Fibroblast of lung (primary cell): ENCODE measurements at regions not wholly inside any gene's neighbourhood (a gene's known extent, or its start where the extent isn't known, plus 50 kb on each side); places are given as distances from the start of the nearest gene placed in this dataset.

Source experiments
- DNase-seq, 2 donors: peaks; one replicate each; pipeline versions ENCODE4 v3.0.0 to v3.0.0-alpha.2; 2010; ENCODE audit warnings: low read depth in 2 of 2
- H2AFZ ChIP-seq: 2 replicates; pipeline ENCODE4 v1.5.1; 2012; ENCODE audit warnings: low read length, control low read depth, inconsistent platforms
- H3K27ac ChIP-seq: 2 replicates; pipeline ENCODE4 v1.5.1; 2011; ENCODE audit warnings: low read length, control low read depth; ENCODE audit not compliant: insufficient read depth
- H3K27me3 ChIP-seq: 2 replicates; pipeline ENCODE4 v1.5.1; 2011; ENCODE audit warnings: mild to moderate bottlenecking, low read length; ENCODE audit not compliant: control insufficient read depth, insufficient read depth
- H3K36me3 ChIP-seq: 2 replicates; pipeline ENCODE4 v1.5.1; 2011; ENCODE audit warnings: low read length; ENCODE audit not compliant: control insufficient read depth, insufficient read depth
- H3K4me1 ChIP-seq: 2 replicates; pipeline ENCODE4 v1.5.1; 2011; ENCODE audit warnings: low read length; ENCODE audit not compliant: control insufficient read depth, insufficient read depth; ENCODE audit errors: extremely low read depth
- H3K4me2 ChIP-seq: 2 replicates; pipeline ENCODE4 v1.5.1; 2011; ENCODE audit warnings: low read length, control low read depth; ENCODE audit not compliant: insufficient read depth; ENCODE audit errors: extremely low read depth
- H3K4me3 ChIP-seq, 4 experiments: fragments of 200-600 bp in 1 of 4; sonication (generic) in 1 of 4; replicated peaks in 1 of 4; 2 replicates each; pipeline ENCODE4 v1.5.1; 2011 to 2016; ENCODE audit warnings: low read length in 4 of 4, low read depth in 3 of 4, mild to moderate bottlenecking in 3 of 4, control low read depth in 2 of 4, inconsistent platforms in 1 of 4, mixed read lengths in 1 of 4; ENCODE audit not compliant: insufficient read depth in 1 of 4; ENCODE audit errors: control extremely low read depth in 1 of 4
- H3K79me2 ChIP-seq: 2 replicates; pipeline ENCODE4 v1.5.1; 2012; ENCODE audit warnings: mild to moderate bottlenecking, low read length, inconsistent platforms; ENCODE audit not compliant: control insufficient read depth, insufficient read depth
- H3K9ac ChIP-seq: 2 replicates; pipeline ENCODE4 v1.5.1; 2011; ENCODE audit warnings: mild to moderate bottlenecking, low read length, control low read depth; ENCODE audit not compliant: insufficient read depth
- H3K9me3 ChIP-seq: 2 replicates; pipeline ENCODE4 v1.5.1; 2012; ENCODE audit warnings: low read depth, low read length; ENCODE audit not compliant: control insufficient read depth, insufficient read depth
- H4K20me1 ChIP-seq: 2 replicates; pipeline ENCODE4 v1.5.1; 2011; ENCODE audit warnings: low read length; ENCODE audit not compliant: control insufficient read depth, insufficient read depth; ENCODE audit errors: extremely low read depth
- EZH2 ChIP-seq: IDR thresholded peaks from 2 replicates; pipeline ENCODE4 v1.5.1; 2012; ENCODE audit warnings: low read length, control low read depth, mild to moderate bottlenecking; ENCODE audit errors: missing control alignments
- TF ChIP-seq, protein P1 (sequence below), 2 donors: IDR thresholded peaks in 1 of 2; conservative IDR thresholded peaks in 1 of 2; 1 replicate in 1 of 2; 2 replicates in 1 of 2; pipeline ENCODE4 v1.5.1; 2011 to 2012; ENCODE audit warnings: low read length in 2 of 2, control low read depth in 1 of 2, inconsistent platforms in 1 of 2, low read depth in 1 of 2, mild to moderate bottlenecking in 1 of 2

DNA sequence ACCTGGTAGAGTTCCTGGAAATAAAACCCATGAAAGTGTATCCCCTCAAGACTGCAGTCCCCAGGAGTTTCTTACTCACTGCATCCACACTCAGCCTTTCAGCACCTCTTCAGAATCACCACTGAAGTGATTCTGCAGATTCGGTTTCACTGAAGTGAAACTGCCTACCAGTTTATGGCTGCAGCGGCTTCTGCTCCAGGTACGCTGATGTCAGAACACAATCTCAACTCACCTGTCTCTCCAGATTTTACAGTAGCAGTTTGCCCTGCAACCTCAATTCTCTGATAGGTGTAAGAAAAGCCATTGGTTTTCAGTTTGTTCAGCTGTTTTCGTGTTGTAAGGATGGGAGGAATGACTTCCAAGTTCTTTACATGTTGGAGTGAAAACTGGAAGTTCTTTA is 124.8 kb downstream of the TSN start:
- Histone ChIP-seq H3K4me3 (no peak overlapping the region), H3K4me2 (no peak overlapping the region), H3K36me3 (no peaks in the 10 kb centered on the region), H3K79me2 (no peaks in the 10 kb centered on the region), H3K27me3 (no peaks in the 10 kb centered on the region), H2AFZ (no peak overlapping the region), H3K9ac (no peak overlapping the region), H4K20me1 (no peaks in the 10 kb centered on the region), H3K4me1 (no peaks in the 10 kb centered on the region), H3K9me3 (no peaks in the 10 kb centered on the region), H3K27ac (no peak overlapping the region)
- no peak for DNase-seq
- TF ChIP-seq, protein P1, sequence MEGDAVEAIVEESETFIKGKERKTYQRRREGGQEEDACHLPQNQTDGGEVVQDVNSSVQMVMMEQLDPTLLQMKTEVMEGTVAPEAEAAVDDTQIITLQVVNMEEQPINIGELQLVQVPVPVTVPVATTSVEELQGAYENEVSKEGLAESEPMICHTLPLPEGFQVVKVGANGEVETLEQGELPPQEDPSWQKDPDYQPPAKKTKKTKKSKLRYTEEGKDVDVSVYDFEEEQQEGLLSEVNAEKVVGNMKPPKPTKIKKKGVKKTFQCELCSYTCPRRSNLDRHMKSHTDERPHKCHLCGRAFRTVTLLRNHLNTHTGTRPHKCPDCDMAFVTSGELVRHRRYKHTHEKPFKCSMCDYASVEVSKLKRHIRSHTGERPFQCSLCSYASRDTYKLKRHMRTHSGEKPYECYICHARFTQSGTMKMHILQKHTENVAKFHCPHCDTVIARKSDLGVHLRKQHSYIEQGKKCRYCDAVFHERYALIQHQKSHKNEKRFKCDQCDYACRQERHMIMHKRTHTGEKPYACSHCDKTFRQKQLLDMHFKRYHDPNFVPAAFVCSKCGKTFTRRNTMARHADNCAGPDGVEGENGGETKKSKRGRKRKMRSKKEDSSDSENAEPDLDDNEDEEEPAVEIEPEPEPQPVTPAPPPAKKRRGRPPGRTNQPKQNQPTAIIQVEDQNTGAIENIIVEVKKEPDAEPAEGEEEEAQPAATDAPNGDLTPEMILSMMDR (conservative IDR thresholded peaks at IDR 0.05 in 1 of 2, IDR thresholded peaks at IDR 0.05 in 1 of 2; ENCODE audit: low read depth in 1 of 2, low read length in 2 of 2) = no peak
- TF ChIP-seq EZH2 = no peak

DNA sequence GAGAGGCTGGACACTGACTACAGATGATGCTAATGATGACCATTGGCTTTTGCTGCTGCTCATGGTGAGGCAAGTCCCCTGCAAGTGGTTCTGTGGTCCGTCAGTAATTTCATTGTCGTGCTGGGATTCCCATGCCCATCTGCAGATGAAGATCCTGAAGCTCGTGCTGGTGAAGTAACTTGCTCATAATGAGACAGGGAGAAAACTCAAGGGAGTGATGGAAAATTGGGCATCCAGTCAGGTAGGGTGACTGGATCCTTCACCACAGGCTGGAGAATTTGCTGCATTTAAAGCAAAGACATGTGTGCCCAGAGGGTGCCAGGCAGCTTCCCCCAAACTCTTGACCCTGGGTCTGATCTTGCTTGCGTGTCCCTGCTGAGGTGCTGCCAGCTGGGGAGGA is 125.6 kb downstream of the TSN start:
- no peaks in the 10 kb centered on the region for H3K79me2 ChIP-seq
- TF ChIP-seq, protein P1 (conservative IDR thresholded peaks at IDR 0.05 in 1 of 2, IDR thresholded peaks at IDR 0.05 in 1 of 2; ENCODE audit: low read depth in 1 of 2, low read length in 2 of 2) = no peak
- TF ChIP-seq EZH2 = no peak
- no peaks in the 10 kb centered on the region for H4K20me1 ChIP-seq
- H3K4me2 ChIP-seq = no peak overlapping the region
- no peaks in the 10 kb centered on the region for H3K36me3 ChIP-seq
- H3K9ac ChIP-seq = no peak overlapping the region
- H3K4me3 ChIP-seq = no peak overlapping the region
- H3K27ac ChIP-seq = no peak overlapping the region
- DNase-seq = no peak
- H3K4me1 ChIP-seq = no peaks in the 10 kb centered on the region
- no peak overlapping the region for H2AFZ ChIP-seq
- H3K27me3 ChIP-seq = no peaks in the 10 kb centered on the region
- no peaks in the 10 kb centered on the region for H3K9me3 ChIP-seq

DNA sequence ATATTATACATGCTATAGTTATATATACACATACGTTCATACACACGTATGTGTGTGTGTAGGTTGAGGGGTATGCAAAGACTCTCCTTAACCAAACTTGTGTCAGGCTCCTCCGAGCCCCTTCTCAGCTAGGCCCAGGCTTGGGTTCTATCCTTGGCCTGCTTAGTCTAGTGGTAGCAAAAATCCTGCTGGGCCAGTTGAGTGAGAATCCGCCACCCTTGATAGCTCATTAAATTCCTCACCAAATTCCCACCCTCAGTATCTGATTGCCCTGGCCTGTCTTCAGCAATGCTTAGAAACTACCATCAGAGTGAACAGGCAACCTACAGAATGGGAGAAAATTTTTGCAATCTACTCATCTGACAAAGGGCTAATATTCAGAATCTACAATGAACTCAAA is 126.5 kb downstream of the TSN start:
- no peak for DNase-seq

More for the DNA sequence above, 126.5 kb downstream of the TSN start:
- TF ChIP-seq, protein P1 (conservative IDR thresholded peaks at IDR 0.05 in 1 of 2, IDR thresholded peaks at IDR 0.05 in 1 of 2; ENCODE audit: low read depth in 1 of 2, low read length in 2 of 2) = no peak
- no peak for TF ChIP-seq EZH2
- H3K4me2 ChIP-seq = no peak overlapping the region
- H3K4me3 ChIP-seq = no peak overlapping the region
- H3K27me3 ChIP-seq = no peaks in the 10 kb centered on the region
- H3K36me3 ChIP-seq = no peaks in the 10 kb centered on the region
- H3K79me2 ChIP-seq = no peaks in the 10 kb centered on the region
- no peaks in the 10 kb centered on the region for H3K4me1 ChIP-seq
- no peak overlapping the region for H3K9ac ChIP-seq
- no peaks in the 10 kb centered on the region for H3K9me3 ChIP-seq
- H4K20me1 ChIP-seq = no peaks in the 10 kb centered on the region
- H3K27ac ChIP-seq = no peak overlapping the region
- H2AFZ ChIP-seq = no peak overlapping the region
